ENCODE measurements at regions not wholly inside any gene's neighbourhood (a gene's known extent, or its start where the extent isn't known, plus 50 kb on each side); places are given as distances from the start of the nearest gene placed in this dataset.
A peak's percentile ranks its signal among the peaks of the same experiment; 100 is the strongest.

DNA sequence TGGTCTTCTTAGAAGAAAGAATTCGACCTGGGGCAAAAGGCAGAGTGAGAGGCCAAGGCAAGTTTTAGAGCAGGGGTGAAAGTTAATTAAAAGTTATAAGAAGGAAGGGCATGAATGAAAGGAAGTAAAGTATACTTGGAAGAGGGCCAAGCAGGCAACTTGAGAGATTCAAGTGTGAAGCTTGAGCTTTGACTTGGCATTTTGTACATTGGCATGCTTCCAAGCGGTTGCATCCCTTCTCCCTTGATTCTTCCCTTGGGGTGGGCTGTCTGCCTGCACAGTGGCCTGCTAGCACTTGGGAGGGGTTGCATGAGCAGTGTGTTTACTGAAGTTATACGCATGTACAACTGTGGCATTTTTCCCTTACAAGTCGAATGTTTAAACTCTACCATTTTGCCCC lies 74.8 kb upstream of the MGAT4C start:
- no peak overlapping the region for H3K4ac ChIP-seq (ENCODE audit: low read depth, low read length)
- Mint-ChIP-seq H3K4me1 (peaks cover 46 to 53% of the 10 kb centered on the region in 2 experiments), H3K4me3 (no peak overlapping the region), H3K36me3 (ENCODE audit: insufficient read depth in 1 of 3, low read depth in 3 of 3) (peaks cover 0 to 4% (median 0%) of the 10 kb centered on the region in 3 experiments; a peak in 1 of 7 replicates), H3K27ac (peak overlapping the region in 2 of 3 experiments; percentile 64 to 79; a peak in 3 of 7 replicates), H3K27me3 (ENCODE audit: low read depth) (no peaks in the 10 kb centered on the region), H3K9me3 (no peaks in the 10 kb centered on the region)
- no peak overlapping the region for H2BK120ac ChIP-seq (ENCODE audit: low read depth, low read length, poor library complexity, severe bottlenecking)
- H3K23me2 ChIP-seq (ENCODE audit: insufficient read length, low read depth, low read length, poor library complexity, severe bottlenecking): no peaks in the 10 kb centered on the region
- no peak overlapping the region for H4K91ac ChIP-seq (ENCODE audit: insufficient read length, low read depth, low read length)
- no peaks in the 10 kb centered on the region for H3K9me3 ChIP-seq (ENCODE audit: control insufficient read depth, low read depth, low read length)
- no peak for DNase-seq
- H4K20me1 ChIP-seq (ENCODE audit: control insufficient read depth, insufficient read depth, insufficient read length): no peaks in the 10 kb centered on the region
- H3K9ac ChIP-seq (ENCODE audit: extremely low read depth, insufficient read length, low read length): no peak overlapping the region
- H3T11ph ChIP-seq (ENCODE audit: low read length): no peak overlapping the region
- H4K5ac ChIP-seq (ENCODE audit: insufficient read length, low read depth, low read length): no peak overlapping the region
- no CpG with 5 or more reads among the region's 4 CpGs for WGBS (ENCODE audit: extremely low coverage, insufficient read length, low lambda C conversion rate)
- H3K4me1 ChIP-seq (ENCODE audit: insufficient read depth, low read length): peaks cover 9% of the 10 kb centered on the region; the same call in 1 of the 2 replicates
- no peaks in the 10 kb centered on the region for H3K79me1 ChIP-seq (ENCODE audit: insufficient read depth, low read depth, low read length, poor library complexity, severe bottlenecking)
- H3K56ac ChIP-seq (ENCODE audit: insufficient read length, low read depth, low read length): no peak overlapping the region
- no peak overlapping the region for H3K4me2 ChIP-seq (ENCODE audit: insufficient read depth, insufficient read length, low read length)
- no peak overlapping the region for H2AK5ac ChIP-seq (ENCODE audit: insufficient read length, low read length)
- H2AFZ ChIP-seq (ENCODE audit: low read length): no peak overlapping the region
- no peak overlapping the region for H3K18ac ChIP-seq (ENCODE audit: insufficient read length, low read depth, low read length)
- H3K23ac ChIP-seq (ENCODE audit: insufficient read length, low read depth, low read length): no peak overlapping the region
- H3K27me3 ChIP-seq (ENCODE audit: insufficient read depth, low read length): no peaks in the 10 kb centered on the region
- TF ChIP-seq, protein P1, sequence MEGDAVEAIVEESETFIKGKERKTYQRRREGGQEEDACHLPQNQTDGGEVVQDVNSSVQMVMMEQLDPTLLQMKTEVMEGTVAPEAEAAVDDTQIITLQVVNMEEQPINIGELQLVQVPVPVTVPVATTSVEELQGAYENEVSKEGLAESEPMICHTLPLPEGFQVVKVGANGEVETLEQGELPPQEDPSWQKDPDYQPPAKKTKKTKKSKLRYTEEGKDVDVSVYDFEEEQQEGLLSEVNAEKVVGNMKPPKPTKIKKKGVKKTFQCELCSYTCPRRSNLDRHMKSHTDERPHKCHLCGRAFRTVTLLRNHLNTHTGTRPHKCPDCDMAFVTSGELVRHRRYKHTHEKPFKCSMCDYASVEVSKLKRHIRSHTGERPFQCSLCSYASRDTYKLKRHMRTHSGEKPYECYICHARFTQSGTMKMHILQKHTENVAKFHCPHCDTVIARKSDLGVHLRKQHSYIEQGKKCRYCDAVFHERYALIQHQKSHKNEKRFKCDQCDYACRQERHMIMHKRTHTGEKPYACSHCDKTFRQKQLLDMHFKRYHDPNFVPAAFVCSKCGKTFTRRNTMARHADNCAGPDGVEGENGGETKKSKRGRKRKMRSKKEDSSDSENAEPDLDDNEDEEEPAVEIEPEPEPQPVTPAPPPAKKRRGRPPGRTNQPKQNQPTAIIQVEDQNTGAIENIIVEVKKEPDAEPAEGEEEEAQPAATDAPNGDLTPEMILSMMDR (conservative IDR thresholded peaks at IDR 0.05): no peak
- H3K27ac ChIP-seq (ENCODE audit: insufficient read length, low read depth, low read length): no peak overlapping the region
- no peak overlapping the region for H2BK15ac ChIP-seq (ENCODE audit: low read depth, low read length)
- H4K8ac ChIP-seq (replicated peaks; ENCODE audit: insufficient read length, low read depth, low read length): no peak overlapping the region
- H3K79me2 ChIP-seq (ENCODE audit: insufficient read depth, low read length): no peaks in the 10 kb centered on the region
- H2BK20ac ChIP-seq (ENCODE audit: low read depth, low read length, poor library complexity, severe bottlenecking): no peak overlapping the region
- no peak overlapping the region for H3K14ac ChIP-seq (ENCODE audit: insufficient read depth, low read length)
- H2BK5ac ChIP-seq (ENCODE audit: insufficient read length, low read length): no peak overlapping the region
- no peak overlapping the region for H2BK12ac ChIP-seq (ENCODE audit: insufficient read length, low read depth, low read length)
